IPS-15b (cell line): ENCODE measurements at regions not wholly inside any gene's neighbourhood (a gene's known extent, or its start where the extent isn't known, plus 50 kb on each side); places are given as distances from the start of the nearest gene placed in this dataset.
A peak's percentile ranks its signal among the peaks of the same experiment; 100 is the strongest.

ENCODE experiments used
- H3K27me3 ChIP-seq: one replicate; pipeline ENCODE4 v1.6.1; 2013; ENCODE audit warnings: low read length; ENCODE audit not compliant: control insufficient read depth, insufficient read depth
- H3K36me3 ChIP-seq: one replicate; pipeline ENCODE4 v1.6.1; 2013; ENCODE audit warnings: low read length; ENCODE audit not compliant: control insufficient read depth, insufficient read depth
- H3K4me1 ChIP-seq: one replicate; pipeline ENCODE4 v1.6.1; 2013; ENCODE audit warnings: mild to moderate bottlenecking, low read length; ENCODE audit not compliant: control insufficient read depth, insufficient read depth
- H3K4me3 ChIP-seq: one replicate; pipeline ENCODE4 v1.5.1; 2013; ENCODE audit warnings: low read depth, low read length
- H3K9ac ChIP-seq: one replicate; pipeline ENCODE4 v1.6.1; 2013; ENCODE audit warnings: low read depth, mild to moderate bottlenecking, low read length
- H3K9me3 ChIP-seq: one replicate; pipeline ENCODE4 v1.6.1; 2013; ENCODE audit warnings: mild to moderate bottlenecking, low read length; ENCODE audit not compliant: control insufficient read depth, insufficient read depth

DNA sequence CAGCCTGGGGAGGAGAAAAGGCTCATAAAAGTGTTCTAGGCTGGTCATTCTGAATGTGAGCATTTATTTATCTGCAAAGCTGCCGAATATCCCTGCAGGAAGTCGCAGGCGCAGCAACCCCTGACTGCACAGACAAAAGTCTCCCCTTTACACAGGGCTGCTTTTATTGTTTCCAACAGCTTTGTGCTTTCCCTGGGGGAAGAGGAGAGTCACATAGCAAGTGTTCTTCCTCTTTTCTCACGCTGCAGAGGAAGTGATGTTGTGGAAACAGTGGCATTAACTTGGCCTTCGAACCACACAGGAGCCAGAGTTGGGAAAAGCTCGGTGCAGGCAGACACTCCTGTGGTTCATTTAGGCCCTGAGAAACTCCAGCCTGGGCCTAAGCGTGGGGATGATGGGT, 81.5 kb upstream of the BCOR start:
- peaks cover 7% of the 10 kb centered on the region for H3K4me1 ChIP-seq
- no peak overlapping the region for H3K9ac ChIP-seq
- no peak overlapping the region for H3K4me3 ChIP-seq

DNA sequence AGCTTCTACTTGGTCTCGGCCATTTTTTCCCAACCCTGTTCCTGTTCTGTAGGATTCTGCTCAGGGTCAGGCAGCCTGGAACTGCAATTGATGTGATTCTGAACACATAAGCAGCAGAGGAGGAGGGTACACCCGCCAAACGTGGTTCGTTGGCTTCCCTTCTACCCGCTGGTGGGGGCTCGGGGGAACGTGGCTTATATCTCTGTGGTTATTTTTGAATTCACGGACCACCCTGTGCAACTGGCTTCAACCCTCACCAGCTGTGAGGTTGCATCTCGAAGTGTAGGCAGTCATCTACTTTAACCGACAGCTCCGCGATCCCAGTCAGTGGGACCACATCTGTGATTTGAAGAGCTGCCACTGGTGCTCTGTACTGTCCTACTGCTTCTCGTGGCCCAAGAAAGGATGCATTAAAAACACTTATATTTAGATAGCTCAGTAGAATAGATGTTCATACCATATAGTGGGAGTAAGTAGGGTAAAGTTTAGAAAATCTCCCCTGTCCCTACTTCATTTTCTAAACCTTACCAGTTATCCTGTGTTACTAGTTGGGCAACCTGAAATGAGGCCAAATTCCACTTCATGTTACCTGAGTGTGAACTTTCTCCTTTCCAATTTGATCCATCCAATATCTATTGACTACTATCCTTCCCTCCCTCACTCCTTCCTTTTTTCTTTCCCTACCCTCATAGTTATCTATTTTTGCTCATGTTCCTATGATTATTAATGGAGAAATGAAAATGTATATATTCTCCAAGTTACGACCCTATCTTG, 80.4 kb upstream of the BCOR start:
- no peaks in the 10 kb centered on the region for H3K9me3 ChIP-seq
- H3K4me1 ChIP-seq: peaks cover 13% of the 10 kb centered on the region
- H3K4me3 ChIP-seq: no peak overlapping the region

More for the DNA sequence above, 81.5 kb upstream of the BCOR start:
- no peaks in the 10 kb centered on the region for H3K36me3 ChIP-seq
- no peaks in the 10 kb centered on the region for H3K9me3 ChIP-seq
- H3K27me3 ChIP-seq: peaks cover 9% of the 10 kb centered on the region

DNA sequence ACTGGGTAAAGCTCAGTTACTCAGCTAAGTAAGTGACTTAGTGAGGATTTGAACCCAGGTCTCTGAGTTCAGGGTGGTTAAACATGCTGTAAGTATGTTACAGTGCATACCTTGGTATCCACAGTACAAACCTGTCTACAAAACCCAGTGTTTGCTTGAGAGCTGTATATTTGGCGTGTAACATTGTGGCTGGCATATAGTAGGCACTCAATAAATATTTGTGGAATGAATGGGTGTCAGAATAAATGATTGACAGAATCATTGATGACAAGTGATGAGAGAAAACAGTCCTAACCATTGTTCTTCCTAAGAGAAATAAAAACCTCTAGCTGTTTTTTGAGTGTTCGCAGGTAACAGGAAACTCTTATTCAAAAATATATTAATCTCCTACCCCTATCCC, 79.7 kb upstream of the BCOR start:
- no peaks in the 10 kb centered on the region for H3K36me3 ChIP-seq
- peaks cover 16% of the 10 kb centered on the region for H3K4me1 ChIP-seq
- no peaks in the 10 kb centered on the region for H3K9me3 ChIP-seq
- H3K9ac ChIP-seq: peak overlapping the region; percentile 2
- H3K27me3 ChIP-seq: peaks cover 17% of the 10 kb centered on the region
- peak overlapping the region; percentile 36 for H3K4me3 ChIP-seq

More for the DNA sequence above, 80.4 kb upstream of the BCOR start:
- Histone ChIP-seq H3K9ac (no peak overlapping the region), H3K36me3 (no peaks in the 10 kb centered on the region), H3K27me3 (peaks cover 13% of the 10 kb centered on the region)

DNA sequence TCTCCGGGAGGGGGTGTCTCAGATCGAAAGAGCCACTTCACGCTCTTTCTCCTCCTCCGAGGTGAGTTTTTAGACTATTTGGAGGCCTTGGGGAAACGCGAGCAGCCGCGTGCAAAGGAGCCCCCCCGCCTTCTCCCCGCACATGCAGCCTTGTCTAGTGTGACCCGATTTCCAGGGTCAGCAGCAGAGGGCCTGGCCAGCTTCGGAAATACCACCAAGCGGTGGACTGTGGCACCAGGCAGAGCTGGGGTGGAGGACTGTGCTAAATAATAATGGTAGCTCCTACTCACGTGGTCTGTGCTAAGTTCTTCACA, 79.3 kb upstream of the BCOR start:
- no peaks in the 10 kb centered on the region for H3K36me3 ChIP-seq
- peaks cover 18% of the 10 kb centered on the region for H3K27me3 ChIP-seq
- peak overlapping the region; percentile 2 for H3K9ac ChIP-seq
- H3K4me3 ChIP-seq: peak overlapping the region; percentile 36
- H3K4me1 ChIP-seq: peaks cover 16% of the 10 kb centered on the region
- H3K9me3 ChIP-seq: no peaks in the 10 kb centered on the region

DNA sequence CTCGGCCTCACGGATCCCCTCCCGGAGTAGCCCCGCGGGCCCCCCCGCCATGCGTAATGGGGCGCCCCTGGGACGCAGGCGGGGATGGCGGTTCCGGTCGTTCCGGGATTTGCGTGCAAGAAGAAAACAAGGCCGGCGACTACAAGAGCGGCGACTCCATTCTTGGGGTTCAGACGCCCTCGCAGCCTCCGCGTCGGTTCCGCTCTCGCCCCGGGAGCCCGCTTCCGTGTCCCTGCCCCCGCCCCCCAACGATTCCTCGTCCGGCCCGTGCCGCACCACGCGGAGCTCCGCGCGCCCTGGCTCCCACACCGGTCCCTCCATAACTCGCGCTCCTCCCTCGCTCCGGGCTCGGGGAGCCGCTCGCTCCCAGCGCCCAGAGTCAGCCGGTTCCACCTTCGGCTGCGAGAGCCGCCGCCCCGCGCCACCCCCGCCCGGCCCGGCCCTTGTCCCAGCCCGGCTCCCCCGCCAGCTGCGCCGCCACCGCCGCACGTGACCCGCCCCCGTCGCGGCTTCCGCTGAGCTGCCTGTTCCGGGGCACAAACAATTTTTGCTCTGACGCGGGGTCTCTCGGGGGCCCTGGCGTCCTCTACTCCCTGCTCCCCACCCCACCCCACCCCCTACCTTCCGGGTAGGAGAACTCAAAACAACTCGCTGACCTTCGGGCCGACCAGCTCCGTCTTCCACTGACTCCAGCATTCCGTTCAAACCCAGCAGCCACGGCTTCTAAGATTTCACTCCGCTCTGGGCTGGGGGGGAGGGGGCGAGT, 78.8 kb upstream of the BCOR start:
- Histone ChIP-seq H3K27me3 (peaks cover 23% of the 10 kb centered on the region), H3K4me1 (peaks cover 16% of the 10 kb centered on the region), H3K36me3 (no peaks in the 10 kb centered on the region), H3K4me3 (peak overlapping the region; percentile 70), H3K9me3 (no peaks in the 10 kb centered on the region), H3K9ac (peak overlapping the region; percentile 81)

DNA sequence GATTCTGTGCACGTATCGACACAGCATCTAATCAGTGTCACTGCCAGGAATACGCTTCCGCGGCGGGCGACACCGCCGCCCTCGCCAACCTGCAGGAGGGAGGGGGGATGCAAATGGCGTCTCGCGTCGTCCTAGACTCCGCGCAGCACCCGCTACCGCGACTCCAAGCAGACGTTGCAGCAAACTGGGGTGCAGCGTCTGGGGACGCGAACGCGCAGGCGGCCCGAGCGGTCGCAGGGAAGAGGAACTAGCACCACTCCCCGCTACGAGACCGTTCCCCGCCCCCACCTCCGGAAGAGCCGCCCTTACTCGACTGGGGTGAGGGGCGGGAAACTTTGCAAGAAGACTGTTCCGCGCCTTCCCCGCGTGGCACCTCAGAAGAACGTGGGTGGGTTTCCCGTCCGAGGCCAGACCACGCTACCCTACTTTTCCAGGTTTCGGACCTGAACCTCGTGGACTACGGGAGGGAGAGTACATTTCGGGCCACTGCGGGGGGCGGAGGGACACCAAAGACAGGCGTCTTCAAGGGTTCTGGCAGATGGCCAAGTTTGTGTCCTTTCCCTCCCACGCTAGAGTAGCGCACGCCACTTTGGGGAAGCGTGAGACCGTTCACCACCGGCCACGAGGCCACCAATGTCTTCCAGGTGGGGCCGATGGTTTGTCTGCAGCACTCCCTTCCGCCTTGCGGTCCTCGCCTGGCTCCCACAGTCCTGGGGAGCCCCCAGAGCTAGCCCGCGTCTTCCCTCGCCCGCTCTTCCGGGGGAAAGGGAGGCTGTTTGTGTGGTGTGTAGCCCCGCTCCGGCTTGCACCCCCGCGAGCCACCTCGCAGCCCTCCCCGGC, 78.0 kb upstream of the BCOR start:
- H3K4me3 ChIP-seq: peak overlapping the region; percentile 70
- no peaks in the 10 kb centered on the region for H3K9me3 ChIP-seq
- peak overlapping the region; percentile 81 for H3K9ac ChIP-seq
- H3K4me1 ChIP-seq: peaks cover 20% of the 10 kb centered on the region
- no peaks in the 10 kb centered on the region for H3K36me3 ChIP-seq
- peaks cover 26% of the 10 kb centered on the region for H3K27me3 ChIP-seq

DNA sequence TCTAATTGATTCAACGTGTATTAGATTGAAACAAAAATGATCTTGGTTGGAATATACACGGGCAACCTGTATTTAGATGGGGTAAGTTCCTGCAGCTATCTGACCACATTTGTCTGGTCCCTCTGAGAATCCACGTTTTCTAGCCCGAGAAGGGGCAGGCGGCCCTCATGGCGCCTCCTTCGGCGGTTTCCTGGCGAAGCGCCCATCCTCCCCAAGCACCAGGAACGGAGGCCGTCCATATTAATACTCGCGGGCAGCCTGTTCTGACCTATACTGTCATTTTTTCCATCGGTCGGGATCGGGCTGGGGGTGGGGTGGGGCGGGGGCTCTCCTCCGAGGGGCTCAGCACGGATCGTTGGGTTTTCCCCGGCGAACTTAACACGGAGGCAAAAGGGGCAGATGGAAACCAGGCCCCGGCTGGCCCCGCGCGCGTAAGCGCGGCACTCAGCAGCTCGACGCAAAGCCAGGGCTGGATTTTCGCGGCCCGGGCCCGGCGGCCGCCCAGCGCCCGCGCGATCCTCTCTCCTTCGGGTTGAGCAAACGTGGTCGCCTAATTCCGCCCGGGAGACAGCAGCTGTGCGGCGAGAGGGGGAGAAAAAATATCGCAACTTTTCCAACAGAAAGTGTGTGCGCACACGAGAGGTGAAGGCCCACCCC, 77.2 kb upstream of the BCOR start:
- peak overlapping the region; percentile 70 for H3K4me3 ChIP-seq
- H3K4me1 ChIP-seq: peaks cover 23% of the 10 kb centered on the region
- H3K9ac ChIP-seq: peak overlapping the region; percentile 81
- no peaks in the 10 kb centered on the region for H3K9me3 ChIP-seq
- H3K27me3 ChIP-seq: peaks cover 28% of the 10 kb centered on the region
- no peaks in the 10 kb centered on the region for H3K36me3 ChIP-seq

DNA sequence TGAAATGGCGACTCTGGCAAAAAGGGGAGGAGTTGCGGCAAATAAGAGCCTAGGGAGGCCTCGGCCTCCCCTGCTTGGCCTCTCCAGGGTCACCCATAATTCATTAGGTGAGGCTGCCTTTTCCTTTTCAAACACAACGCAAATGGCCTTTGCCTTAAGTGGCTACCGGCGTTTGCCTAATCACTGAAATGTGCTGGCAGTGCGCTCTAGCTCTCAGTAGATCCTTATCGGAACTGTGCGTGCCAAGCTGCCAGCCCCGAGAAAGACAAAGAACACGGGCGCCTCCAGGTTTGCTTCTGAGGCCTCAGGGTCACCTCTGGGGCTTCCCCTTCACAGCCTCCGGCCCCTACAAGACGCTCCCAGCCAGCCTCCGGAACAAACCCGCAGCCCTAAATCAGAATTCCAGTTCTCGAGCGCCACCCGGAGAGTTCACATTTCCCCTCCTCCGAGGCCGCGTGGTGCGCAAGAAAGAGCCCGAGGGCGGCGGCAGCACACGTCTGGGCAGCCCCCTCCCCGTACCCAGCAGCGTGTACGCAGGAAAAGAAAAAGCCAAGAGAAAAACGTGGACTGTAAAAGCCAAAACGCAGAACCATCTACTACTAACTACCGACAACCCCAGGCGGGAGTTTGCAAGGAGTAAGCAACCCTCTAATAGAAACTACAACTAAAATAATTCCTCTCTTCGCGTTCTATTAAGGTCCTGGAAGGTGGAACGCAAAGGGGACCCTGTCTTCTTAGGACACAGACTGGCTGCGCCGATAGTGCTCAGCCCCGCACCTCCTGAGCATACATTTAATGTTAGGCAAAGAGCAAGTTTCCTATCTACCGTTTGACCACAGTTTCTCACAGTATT, 76.5 kb upstream of the BCOR start:
- no peaks in the 10 kb centered on the region for H3K9me3 ChIP-seq
- peak overlapping the region; percentile 70 for H3K4me3 ChIP-seq

DNA sequence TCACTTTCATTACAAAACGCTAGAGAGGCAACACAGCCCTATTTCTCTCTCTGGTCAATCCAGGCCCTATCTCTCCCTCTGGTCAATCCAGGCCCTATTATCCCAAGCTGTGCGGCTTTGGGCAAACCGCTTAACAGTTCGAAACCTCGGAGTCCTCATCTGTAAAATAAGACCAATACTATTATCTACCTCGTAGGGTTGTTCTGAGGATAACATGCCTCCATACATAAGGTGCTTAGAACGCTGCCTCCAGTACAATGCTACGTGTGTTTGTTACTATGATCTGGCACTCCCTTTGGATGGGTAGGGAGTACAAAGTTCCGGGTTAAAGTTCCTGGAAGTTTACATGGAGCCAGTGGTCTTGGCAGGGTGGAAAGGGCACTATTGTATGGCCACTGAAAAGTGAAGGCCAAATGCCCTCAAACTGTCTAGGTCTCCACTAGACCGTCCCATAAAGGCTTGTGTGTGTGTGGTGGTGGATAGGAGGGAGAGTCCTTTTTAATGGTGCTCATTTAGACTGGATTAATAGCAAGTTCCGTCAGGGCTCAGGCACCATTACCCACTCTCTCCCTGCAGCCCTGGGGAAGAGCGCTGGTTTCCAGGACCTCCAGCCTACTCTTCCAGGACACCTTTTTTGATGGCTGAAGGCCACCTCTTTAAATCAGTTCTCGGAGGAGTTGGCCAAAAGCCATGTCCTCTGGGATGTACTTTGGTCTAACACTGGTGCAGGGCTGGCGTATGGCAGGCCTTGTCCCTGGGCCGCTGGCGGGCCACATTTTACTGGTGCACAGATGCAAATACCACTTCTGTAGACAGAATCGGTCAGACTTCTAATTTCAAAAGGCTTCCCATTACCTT, 75.6 kb upstream of the BCOR start:
- Histone ChIP-seq H3K9me3 (no peaks in the 10 kb centered on the region), H3K9ac (peak overlapping the region; percentile 41), H3K36me3 (no peaks in the 10 kb centered on the region), H3K4me1 (peaks cover 23% of the 10 kb centered on the region), H3K4me3 (peak overlapping the region; percentile 70), H3K27me3 (peaks cover 24% of the 10 kb centered on the region)

More for the DNA sequence above, 76.5 kb upstream of the BCOR start:
- H3K4me1 ChIP-seq: peaks cover 23% of the 10 kb centered on the region
- no peaks in the 10 kb centered on the region for H3K36me3 ChIP-seq
- H3K27me3 ChIP-seq: peaks cover 28% of the 10 kb centered on the region
- peak overlapping the region; percentile 41 for H3K9ac ChIP-seq
